Hindlimb muscle (tissue), 1 donor: ENCODE measurements at regions not wholly inside any gene's neighbourhood (a gene's known extent, or its start where the extent isn't known, plus 50 kb on each side); places are given as distances from the start of the nearest gene placed in this dataset.

Source experiments
- DNase-seq: peaks from one replicate; pipeline ENCODE4 v3.0.0-alpha.2; 2013

- DNase-seq: no peak
Measured at GRCh38 chr16:54724346-54724925, 206.2 kb upstream of the IRX5 start.

DNA sequence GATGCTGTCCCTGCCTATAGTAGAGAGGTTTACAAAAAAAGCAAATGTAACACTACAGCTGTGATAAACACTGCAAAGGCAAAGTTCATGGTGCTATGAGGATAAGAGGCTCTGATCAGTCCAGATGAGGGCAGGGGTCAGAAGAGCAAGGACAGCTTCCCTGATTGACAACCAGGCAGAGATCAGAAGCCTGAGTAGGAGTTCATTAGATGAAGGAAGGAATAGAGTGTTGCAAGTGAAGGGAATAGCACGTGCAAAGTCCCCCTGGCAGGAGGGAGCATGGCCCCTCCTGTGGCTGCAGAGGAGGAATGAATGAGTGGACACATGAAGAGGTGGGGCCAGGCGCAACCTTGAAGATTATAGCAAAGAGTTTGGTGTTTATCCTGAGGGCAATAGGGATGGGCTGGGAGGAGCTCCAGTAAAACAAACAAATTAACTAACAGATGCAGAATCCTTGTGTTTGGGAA lies 208.4 kb upstream of the IRX5 start:
- DNase-seq: no peak

DNA sequence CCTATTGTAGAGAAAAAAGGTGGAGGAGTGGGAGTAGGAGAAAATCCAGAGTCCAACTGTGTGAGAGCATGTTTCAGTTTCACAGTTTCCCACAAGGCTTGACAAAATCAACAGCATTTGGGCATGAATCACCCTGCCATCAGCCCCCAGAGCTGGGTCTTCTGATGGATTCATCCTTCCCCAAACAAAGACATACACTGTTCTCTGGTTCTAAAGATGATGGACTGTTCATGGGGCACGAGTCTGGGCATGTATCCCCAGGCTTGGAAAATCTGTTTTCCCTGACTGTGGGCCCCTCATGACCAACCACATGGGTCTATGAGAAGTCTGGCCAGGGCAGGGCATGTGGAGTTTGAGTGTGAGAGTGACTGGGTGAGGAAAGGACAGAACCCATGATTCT lies 210.4 kb upstream of the IRX5 start:
- no peak for DNase-seq

DNA sequence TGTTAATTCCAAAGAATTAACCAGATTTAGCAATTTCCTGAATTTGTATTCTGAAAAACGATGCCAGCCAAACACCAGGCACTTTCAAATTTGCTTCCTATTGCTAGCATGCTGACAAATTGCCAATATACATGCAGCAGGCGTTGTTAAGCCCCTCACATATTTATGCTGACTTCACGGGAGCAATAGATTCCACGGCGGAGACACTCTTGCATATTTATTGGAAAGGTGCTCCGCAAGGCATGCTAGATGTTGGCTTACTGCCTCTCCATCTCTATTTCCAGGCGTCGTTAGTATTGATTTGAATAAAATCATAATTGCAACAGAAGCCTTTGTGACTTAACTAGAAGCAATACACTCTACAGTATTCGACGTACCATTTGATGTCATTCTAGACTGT lies 211.0 kb upstream of the IRX5 start:
- DNase-seq: no peak

- no peak for DNase-seq
Measured at GRCh38 chr16:54718376-54718775, 212.3 kb upstream of the IRX5 start.

DNA sequence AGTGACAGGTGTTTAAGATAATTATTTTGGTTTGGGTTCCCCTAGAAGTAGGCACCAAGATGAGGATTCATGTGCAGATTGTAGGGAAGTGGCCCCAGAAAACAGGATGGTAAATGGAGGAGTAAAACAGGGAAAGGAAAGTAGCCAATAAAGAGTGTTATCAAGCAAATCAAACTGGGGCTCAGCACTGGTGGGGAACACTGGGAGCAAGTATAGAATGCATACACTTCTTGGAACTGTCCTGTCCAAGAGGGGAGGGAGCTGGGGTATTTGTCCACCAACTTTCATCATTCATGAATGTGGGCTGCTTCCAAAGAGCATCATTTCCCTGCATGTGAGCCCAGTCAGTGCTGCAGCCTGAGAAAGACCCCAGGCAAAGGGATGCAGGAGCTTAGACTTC lies 215.7 kb upstream of the IRX5 start:
- no peak for DNase-seq

DNA sequence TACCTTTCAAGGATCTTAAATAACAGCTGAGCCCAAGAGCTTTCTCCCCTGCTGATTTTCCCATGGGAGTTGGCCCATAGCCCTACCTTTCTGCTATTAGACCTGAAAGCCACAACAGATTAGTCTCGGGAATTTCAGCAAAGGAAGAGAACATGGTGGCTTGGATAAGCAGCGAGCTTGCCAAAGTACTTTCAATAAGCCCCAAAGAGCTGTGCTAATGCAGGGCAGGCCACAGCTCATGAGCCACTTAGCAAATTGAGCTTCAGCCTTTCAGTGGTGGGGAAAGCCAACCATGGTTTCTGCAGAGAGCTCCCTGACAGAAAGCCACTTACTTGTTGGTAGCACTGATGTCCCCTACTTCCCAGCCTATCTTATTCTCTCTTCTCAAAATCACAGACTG lies 217.8 kb upstream of the IRX5 start:
- no peak for DNase-seq

DNA sequence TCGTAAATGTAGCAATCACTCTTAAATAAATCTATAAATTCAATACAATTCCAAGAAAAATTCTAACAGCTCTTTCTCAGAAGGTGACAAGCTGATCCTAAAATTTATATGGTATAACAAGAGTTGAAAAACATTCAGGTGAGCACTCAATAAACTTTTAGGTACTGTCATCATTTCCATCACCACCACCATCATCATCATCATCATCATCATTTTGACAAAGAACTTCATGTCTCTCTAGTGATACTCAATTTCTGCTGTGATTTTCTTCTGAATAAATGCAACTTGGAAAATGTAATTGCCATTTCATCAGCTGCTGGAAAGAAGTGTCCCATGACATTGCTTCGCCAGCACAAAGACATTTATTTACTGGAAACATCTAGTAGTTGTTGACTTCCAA lies 222.9 kb upstream of the IRX5 start:
- DNase-seq: no peak

DNA sequence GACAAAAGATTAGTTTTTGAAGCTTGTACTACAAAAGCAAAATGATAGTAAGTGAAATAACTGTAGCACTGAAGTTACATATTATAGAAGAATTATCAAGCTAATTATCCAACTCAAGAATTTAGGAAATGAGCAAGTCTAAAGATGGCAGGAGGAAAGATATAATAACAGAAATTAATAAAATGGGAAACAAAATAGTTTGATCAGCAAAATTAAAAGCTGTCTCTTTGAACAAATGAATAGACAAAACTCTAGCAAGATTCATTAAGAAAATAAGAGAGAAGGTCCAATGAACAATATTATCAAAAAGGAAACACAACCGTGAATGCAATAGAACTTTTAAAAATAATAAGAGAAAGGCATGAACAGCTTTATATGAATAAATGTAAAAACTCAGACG lies 224.3 kb upstream of the IRX5 start:
- no peak for DNase-seq

- no peak for DNase-seq
Measured at GRCh38 chr16:54703339-54703738, 227.3 kb upstream of the IRX5 start.

- no peak for DNase-seq
Measured at GRCh38 chr16:54699656-54700055, 231.0 kb upstream of the IRX5 start.

GRCh38 chr16:54697677-54698076 lies 233.0 kb upstream of the IRX5 start:
- no peak for DNase-seq

GRCh38 chr16:54696970-54697369 lies 233.7 kb upstream of the IRX5 start:
- no peak for DNase-seq

- no peak for DNase-seq
Measured at GRCh38 chr16:54696522-54696921, 234.1 kb upstream of the IRX5 start.

DNA sequence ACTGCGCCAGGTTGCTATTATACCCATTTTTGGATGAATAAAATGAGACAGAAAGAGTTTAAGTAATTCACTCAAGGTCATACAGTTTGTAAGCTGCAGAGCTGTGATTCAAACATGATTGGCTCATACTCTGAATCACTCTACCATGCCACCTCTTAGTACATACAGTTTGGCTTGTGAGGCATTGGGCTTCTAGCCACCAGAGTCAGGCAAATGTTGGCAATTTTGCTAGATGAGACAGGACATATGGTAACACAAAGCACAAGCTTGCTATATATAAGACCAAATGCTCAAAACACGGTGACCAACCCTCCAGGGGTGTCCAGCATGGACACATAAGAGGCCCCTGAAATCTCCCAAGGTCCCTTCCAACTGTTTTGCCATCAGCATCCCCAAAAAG lies 236.0 kb upstream of the IRX5 start:
- DNase-seq: no peak

DNA sequence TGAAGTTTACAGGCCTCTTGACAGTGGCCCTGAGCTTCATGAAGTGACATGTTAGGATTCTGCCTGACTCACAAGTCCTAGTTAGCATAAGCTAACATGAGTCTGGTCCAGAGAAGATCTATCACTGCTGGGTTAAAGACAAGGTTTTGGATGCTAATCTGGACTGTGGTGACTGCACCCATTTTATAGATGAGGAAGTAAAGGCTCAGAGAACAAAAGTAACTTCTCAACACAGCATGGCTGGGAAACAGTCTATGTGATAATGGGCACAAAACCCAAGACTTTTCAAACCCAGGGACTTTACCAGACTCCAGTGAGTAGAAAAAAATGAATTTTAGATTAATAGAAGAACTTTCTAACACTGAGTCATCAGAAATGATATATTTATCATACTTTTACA lies 236.8 kb upstream of the IRX5 start:
- DNase-seq: no peak

GRCh38 chr16:54690710-54691109 lies 240.0 kb upstream of the IRX5 start:
- DNase-seq: no peak

GRCh38 chr16:54690306-54690705 lies 240.4 kb upstream of the IRX5 start:
- no peak for DNase-seq

GRCh38 chr16:54689072-54689865 lies 241.4 kb upstream of the IRX5 start:
- DNase-seq: no peak

DNA sequence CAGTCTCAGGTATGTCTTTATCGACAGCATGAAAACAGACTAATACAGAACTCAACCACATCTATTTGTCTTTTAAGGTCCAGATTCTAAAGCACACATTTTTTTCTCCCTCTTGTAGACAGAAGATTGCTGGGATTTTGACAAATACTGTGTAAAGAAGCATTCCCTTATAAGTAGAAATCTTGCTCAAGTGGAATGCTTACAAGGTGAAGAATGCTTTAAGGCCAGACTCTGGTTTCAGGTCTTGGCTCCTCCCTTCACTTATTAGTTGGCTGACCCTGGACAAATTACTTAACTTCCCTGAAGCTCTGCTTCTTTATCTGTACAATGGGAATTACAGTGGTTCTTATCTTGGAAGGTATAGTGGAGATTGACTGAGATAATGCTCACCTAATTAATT lies 242.3 kb upstream of the IRX5 start:
- DNase-seq: no peak

- no peak for DNase-seq
Measured at GRCh38 chr16:54687043-54687899, 243.4 kb upstream of the IRX5 start.

GRCh38 chr16:54685682-54686081 lies 245.0 kb upstream of the IRX5 start:
- DNase-seq: no peak

GRCh38 chr16:54679531-54679930 lies 251.1 kb upstream of the IRX5 start:
- no peak for DNase-seq
